ENCODE measurements at regions not wholly inside any gene's neighbourhood (a gene's known extent, or its start where the extent isn't known, plus 50 kb on each side); places are given as distances from the start of the nearest gene placed in this dataset.
"Not testable (repeated sequence)": the region's sequence is repeated elsewhere in the genome, so short reads cannot be mapped to it uniquely, and the experiment has no call there.

DNA sequence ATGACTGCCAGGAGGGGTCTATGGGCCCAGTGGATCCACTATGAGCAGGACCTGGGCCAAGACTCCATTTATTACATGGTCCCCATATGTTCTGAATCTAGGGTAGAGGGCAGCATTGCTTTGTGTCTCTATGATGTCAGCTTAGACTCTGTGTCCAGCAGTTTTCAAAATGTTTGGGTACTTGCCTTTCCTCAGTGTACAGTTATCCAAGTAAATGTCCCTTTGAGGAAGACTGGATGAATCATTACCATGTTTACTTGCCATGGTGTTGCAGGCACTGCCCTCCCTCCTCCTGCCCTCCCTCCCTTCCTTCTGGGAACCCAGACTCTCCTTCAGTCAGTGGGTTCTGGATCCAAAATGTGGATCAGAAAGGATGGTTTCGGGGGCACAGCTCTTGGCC is 108.6 kb downstream of the NRN1 start:
- DNase-seq: no peak

DNA sequence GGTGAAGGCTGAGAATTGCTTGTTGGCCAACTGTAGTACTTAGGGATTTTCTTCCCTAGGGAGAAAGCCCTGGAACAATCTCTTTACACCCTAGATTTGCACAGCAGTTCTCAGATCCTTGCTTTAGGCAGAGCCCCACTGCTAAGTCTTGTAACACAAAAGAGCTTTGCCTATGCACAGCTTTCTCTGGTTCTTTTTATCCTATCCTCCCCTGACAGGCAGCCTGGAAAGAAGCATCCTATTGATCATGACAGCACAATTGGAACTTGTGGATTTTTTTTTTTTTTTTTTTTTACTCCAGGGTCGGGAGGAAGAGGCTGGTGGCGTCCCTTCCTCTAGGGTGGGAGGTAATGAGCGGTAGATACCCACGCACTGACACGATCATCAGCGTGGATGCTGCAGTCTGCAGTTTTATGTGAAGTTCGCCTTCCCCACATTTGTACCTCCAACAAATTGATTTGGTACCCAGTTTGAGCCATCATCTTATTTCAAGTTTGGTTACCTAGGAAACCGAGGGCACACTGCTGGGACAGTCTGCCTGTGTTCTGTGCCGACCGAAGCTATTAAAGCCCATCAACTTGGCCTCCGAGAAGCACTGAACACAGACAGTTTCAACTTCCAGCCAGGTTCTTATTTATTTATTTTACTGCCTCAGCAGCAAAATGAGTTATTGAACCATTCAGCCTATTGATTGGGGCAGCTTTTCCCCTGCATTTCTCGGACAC is 110.1 kb downstream of the NRN1 start:
- DNase-seq: no peak

DNA sequence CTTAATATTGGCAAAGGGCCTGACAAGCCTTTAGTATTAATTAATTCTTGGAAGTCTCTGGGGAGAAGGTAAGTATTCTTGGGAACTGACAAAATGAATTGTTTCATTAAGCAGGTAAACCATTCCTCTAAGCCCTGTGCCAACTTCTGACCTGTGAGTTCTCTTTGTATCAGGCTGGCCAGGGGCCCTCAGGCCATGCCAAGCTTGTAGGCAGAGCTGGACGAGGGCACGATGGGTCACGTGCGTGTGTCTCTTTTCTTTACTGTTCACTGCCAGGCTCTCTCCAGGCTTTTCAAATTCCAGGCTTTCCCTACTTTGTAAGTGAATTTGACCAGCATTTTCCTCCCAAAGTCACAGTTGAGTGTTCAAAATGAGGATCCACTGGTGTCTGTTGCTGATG is 112.4 kb downstream of the NRN1 start:
- no peak for DNase-seq

DNA sequence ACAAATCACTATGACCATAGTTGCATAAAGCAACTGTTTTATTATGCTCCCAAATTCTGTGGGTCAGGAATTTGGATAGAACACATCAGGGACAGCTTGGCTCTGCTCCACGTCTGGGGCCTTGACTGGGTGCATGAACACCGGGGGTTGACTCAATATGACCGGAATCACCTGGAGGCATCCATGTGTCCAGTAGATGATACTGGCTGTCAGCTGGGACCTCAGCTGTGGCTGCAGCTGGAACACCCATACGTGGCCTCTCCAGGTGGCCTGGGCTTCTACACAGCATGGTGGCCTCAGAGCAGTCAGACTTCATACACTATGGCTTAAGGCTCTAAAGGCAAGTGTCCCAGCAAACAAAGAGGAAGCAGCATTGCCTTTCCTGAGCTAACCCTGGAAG is 113.4 kb downstream of the NRN1 start:
- DNase-seq: no peak

DNA sequence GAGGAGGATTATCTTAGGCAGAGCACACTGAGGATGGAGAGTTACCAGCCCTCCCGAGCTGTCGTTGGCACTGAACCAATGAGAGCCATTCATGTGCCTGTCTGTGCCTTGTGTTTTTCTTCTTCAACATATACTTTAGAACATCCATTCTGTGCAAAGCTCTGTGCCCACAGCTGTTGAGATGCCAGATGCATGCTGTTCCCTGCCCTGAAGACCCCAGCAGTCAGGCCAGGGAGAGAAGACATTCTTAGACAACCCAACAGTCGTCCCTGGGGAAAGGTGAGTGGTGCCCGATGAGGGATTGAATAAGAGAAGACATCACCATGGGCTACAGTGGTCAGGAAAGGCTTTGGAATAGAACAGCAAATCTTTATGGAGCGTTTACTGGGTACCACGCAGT is 114.1 kb downstream of the NRN1 start:
- no peak for DNase-seq

DNA sequence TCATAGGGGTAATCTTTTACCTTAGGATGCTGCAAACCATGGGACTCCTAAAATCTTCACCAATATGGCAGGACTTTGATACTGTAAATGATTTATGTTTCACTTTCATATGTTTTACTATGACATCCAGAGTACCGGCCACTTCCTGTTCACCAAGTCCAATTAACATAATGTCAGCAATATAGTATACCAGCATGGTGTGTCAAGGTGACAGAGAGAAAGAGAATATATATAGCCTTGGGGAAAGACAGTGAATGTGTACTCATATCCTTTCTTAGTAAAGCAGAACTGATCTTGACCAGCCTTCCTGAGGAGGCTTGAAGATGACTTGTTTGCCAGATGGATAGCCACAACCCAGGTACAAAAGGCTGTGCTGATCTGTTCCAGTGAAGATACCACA is 127.9 kb downstream of the NRN1 start:
- no peak for DNase-seq

DNA sequence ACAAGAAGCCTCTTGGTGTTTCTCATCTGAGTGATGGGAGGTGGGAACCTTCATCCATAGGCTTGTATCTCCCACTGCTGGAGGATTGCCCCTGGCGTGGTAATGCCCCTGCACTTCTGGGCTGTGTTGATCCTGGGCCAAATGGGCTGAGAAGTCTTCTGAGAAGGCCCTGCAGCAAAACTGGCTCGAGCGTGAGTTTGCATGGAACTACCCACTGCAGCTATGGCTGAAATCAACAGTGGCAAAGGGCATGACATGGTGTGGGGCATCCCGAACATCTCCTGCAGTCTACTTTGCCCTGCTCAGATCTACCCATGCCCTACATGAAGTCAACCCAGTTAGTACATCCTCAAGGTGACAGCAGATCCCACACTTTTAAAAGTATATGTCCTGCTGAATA is 130.6 kb downstream of the NRN1 start:
- DNase-seq: no peak

DNA sequence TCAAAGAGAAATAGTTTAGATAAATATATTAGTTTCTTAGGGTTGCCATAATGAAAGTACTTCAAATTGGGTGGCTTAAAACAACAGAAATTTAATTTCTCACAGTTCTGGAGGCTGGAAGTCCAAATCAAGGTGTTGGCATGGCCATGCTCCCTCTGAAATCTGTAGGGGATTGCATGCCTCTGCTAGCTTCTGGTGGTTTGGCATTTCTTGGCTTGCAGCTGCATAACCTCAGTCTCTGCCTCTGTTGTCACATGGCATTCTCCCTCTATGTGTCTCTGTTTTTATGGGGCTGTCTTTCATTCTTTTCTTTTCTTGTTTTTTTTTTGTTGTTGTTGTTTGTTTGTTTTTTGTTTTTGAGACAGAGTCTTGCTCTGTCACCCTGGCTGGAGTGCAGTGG is 132.7 kb downstream of the NRN1 start:
- not testable (repeated sequence) for DNase-seq

DNA sequence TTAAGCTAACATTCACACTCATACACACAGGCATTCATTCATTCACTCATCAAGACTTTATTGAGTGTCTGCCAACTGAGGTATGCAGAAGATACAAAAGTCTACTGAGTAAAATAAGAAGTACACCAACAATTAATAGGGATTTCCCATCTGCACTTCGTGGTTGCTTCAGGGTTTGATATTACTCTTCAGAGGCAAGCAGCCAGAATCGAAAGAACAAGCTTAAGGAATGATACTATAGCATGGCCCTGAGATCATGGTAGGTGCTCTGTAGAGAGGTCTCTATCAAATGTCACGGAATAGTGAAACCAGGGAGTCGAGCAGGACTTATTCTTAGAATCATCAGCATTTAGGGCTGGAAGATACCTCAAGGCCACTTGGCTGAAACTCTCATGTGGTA is 135.4 kb downstream of the NRN1 start:
- no peak for DNase-seq

DNA sequence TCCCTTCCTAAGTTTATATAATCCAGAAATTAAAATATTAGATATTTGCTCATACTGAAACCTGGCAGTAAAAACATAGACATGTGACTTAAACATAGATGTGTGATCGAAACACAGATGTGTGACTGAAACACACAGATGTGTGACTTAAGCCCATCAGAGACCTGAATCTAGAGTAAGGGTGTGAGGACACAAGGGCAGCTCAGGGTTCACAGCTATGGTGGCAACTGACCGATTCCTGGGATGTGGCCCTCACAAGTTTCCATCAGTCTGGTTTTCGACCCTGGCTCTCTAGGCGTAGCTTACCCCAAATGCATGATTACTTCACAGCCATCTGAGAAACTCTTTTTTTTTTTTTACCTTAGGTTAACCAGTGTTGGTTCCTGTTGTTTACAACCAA is 137.0 kb downstream of the NRN1 start:
- DNase-seq: no peak

DNA sequence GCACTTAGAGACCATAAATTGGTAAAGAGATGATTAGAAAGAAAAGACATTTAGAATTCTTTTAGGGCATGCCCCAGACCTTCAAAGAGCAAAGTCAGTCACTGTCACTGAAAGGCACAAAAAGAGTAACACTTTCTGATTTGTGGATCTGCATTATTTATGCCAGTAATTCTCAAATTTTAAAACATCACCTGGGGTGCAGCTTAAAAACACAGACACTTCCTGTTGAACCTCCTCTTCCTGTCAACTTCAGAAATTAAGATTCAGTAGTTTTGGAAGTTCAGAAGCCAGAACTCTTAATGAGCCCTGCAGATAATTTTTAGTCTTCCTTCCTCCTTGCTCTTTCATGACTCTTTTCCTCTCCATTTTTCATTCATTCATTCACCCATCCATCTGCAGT is 137.5 kb downstream of the NRN1 start:
- no peak for DNase-seq

DNA sequence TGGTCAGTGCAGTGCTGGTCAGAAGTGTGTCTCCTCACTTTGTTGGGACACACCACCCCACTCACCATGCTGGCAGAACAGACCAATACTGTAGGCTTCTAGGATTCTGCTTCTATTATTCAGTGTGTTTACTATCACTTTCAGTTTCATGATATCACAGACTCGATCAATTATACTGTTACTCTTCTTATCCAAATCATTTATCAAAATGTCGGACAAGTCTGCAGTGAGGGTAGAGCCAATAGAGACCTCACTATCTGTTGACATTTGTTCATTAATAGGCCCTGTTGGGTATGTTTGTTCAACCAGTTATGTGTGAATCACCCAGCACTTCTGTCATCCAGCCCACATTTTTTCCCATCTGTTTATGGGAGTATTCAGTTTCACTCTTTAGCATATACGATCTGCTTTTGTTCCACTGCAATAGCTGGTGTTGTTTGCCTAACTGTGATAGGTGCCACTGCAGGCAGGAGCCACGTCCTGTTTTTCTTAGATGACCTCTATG is 140.1 kb downstream of the NRN1 start:
- peak in 2 of 3 donors; percentile 30 to 37 for DNase-seq

DNA sequence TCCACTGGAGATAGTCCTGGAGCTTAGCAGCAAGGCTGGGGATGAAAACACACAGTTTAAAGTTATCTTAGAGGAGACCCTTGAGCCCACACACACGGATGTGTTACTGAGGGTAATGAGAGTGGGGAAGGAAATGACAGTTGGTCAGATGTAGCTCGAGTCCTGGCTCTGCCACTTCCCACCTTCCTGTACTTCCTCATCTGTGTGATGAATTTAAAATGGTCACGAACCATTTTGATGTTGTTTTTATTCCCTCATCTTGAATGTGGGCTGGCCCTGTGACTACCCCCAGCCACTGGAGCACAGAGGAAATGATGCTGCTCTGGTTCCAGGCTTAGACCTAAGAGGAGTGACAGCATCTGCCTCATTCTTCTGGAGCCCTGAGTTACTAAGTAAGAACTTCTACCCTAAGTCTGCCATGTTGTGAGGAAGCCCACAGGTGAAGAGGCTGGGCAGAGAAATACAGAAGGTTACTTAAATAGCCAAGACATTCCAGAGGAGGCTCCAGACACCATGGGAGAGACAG is 141.2 kb downstream of the NRN1 start:
- DNase-seq: no peak

DNA sequence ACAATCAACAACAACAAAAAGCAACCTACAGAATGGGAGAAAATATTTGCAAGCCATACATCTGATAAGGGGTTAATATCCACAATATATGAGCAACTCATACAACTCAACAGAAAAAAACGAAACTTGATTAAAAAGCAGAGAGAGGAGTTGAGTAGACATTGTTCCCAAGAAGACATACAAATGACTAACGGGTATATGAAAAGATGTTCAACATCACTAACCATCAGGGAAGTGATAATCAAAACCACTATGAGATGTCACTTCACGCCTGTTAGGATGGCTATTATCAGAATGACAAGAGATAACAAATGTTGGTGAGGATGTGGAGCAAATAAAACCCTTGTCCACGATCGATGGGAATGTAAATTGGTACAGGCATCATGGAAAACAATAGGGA is 145.9 kb downstream of the NRN1 start:
- no peak for DNase-seq

DNA sequence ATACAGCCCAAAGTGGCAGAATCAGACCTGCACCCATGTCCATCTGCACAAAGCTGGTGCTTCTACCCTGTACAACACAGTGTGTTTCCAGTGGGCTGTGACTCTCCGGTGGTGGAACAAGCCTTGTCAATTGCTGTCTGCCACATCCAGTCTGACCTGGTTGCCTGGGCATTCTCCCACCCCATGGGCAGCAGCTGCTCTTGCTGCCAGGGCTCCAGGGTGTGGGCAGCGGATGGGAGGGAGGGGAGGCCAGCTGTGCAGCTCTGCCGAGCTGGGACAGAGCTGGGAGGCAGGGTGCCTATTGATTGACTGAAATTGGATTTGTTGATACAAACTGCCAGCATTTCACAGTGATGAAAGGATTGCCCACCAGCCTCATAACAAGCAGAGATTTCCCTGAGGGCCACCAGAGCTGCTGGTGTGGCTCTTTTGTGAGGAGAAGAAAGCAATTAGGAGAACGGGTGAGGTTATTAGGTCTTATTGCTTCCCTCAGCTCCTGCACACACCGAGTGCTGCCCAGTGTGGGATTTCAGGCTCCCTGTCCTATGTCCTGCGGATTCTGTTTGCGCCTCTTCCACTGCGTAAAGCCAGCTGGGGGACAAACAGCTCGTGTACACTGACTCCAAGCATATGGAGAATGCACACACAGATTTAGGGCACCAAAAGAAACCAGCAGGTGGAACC is 150.8 kb downstream of the NRN1 start:
- DNase-seq: peak in 2 of 3 donors; percentile 10 to 20

DNA sequence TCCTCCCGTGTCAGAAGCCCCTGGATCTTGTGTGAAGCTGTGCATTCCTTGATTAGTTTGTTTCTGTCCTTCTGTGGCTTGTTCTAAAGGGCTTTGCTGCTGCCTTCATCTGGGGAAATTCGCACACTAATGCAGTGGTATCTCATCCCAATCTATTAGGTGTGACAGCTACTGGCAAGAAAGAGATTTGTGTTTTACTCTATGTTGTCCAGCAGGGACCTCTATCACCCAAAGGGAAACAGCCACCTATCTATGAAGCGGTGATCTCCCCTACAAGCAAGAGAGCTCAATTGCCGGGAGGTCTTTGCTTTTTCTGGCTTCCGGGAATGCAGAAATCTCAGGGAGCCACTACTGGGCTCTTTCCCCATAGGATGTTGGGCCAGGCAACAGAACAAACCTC is 151.8 kb downstream of the NRN1 start:
- no peak for DNase-seq

DNA sequence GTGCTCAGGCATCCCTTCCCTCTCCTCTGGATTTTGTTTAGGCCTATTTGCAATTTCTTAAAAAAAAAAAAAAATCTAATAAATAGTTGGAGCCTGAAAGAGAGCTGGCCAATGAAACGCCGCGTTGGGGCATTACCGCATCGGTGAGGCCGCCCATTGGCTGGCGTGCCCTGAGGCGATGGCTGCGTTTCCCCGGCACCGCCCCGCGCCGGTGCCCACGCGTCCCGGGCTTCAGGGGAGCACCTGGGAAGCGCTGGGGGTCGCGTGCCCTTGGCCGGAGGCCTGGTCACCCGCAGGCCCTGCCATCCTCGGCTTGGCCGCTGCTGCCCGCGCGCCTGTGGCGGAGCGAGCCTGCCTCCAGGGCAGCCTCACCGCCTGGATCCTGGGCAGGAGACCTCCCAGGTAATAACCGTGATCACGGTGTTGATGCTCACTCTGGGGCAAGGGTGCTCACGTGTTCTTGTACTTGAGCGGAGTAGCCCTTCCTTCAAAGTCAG is 155.4 kb downstream of the NRN1 start:
- DNase-seq: peak; percentile 25 to 77 (median 48)

DNA sequence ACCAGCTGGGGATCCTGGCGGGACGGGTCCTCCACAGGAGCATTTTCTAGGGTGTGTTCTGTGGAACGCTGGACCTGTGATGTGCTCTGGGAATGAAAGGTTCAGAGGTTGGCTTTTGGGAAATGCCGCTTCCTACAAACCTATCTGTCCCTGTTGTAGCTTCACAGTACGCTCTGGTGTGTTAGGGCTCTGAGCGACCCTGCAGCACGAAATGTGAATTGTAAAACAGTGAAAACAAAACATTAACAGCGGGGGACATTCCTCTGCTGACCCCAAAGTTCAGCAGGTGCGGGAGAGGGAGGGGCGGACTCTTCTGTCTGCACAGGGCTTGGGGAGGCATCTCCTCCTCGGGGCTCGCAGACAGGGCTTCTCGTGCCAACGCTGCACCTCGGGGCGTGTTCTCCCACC is 155.9 kb downstream of the NRN1 start:
- DNase-seq: peak in 1 of 3 donors; percentile 34

DNA sequence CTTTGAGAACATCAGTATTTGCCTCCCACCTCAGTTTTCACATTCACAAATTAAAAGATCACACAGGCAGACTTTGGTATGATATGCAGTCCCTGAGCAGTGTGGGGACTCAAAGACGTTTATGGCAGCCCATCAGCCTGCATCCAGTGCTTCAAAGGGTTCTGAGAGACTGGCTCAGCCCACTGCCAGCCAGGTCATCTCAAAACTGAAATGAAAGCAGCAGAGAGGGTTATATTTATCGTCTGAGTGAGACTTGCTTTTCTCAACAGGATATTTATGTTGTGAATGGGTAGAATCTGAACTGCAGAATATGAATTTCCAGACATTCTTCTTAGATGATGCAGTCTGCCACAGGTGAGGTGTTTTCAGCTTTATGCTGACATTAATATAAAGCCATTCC is 159.8 kb downstream of the NRN1 start:
- no peak for DNase-seq

DNA sequence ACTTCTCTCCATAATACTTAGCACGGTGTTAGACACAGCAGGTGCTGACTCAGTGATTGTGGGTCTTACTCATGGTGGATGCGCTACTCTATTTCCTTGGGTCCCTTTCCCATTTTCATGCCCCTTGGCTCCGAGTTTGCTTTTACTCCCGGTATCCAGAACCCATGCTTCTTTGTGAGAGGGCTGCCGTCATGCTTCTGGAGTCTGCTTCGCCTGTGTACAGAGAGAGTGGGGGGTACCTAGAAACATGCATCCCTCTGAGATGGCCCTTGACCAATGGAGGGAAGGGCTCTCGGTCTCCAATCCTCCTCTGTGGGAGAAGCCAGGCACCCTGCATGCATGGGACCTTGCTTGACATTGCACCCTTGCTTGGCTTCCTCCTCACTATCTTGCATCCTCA is 160.4 kb downstream of the NRN1 start:
- no peak for DNase-seq

DNA sequence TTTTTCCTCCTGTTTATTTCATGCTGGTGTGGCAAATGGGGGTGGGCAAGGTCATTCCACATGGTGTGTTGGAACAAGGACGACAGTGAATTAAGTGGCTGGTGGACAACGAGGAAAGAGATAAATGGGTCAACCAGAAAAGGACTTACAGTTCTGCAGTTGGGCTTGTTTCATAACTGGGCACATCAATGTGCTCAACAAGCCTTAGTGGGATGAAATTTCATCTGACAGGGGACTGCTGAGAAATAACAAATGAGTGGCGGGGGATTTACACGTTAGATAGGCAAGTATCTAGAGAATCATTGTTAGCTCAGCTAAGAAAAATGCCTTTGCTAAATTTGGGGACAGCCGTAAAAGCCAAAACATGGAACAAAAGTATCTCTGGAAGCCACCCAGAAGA is 163.6 kb downstream of the NRN1 start:
- no peak for DNase-seq

DNA sequence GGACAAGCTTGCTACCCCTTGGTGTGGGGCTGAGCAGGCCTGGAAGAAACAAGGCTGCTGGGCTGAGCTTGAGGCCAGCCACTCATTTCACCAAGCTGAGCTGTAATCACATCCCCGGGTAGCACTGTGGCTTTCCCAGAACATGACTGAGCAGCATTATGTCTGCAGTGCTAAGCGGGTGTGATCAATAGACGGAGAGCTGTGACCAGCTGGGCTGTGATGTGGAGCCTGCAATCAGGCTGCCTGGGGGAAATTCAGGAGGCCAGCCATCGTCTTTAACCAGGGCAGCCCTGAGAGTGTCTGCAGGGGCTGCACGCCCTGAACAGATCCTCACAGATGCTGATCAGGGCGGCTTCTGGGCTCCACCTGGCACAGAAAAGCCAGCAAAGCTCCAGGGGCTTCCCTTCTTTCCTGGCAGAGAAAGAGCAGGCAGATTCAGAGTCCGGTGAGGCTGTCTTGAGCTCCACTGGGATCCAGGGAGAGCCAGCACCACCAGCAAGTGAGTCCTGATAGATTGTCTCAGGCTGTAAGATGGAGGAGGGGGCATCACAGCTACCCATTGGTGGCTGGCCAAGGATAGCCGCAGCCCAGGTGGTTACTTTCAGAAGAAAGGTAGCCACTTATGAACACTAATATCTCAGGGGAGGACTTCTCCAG is 165.9 kb downstream of the NRN1 start:
- no peak for DNase-seq

Measured in muscle of back (tissue), 3 donors.